PC-3 (cell line): ENCODE measurements at regions not wholly inside any gene's neighbourhood (a gene's known extent, or its start where the extent isn't known, plus 50 kb on each side); places are given as distances from the start of the nearest gene placed in this dataset.
A peak's percentile ranks its signal among the peaks of the same experiment; 100 is the strongest.
"Not testable (repeated sequence)": the region's sequence is repeated elsewhere in the genome, so short reads cannot be mapped to it uniquely, and the experiment has no call there.

ENCODE experiments used
- ATAC-seq: fragments of 200-7000 bp; cut with Tn5 transposase; 2 replicates; pipeline ENCODE4 v1.9.1; 2020; ENCODE audit warnings: mild to moderate bottlenecking, moderate library complexity
- BruUV-seq: library from RNA; stranded (reverse); fragments of 400-500 nt; replicated peaks from 2 replicates; lab custom pipeline; 2021; lab: Mats Ljungman, UMichigan
- CTCF ChIA-PET: fragments of 300-600 bp; sonication (Branson Sonifier 250); formaldehyde crosslinking; loops from one replicate; lab custom pipeline; 2022; ENCODE audit warnings: antibody characterized with exemption; lab: Charles Lee
- POLR2A ChIA-PET: fragments of 300-600 bp; sonication (Branson Sonifier 250); formaldehyde crosslinking; loops from one replicate; lab custom pipeline; 2022; ENCODE audit warnings: antibody characterized with exemption; ENCODE audit not compliant: unreplicated experiment; lab: Charles Lee
- DNase-seq: peaks from one replicate; pipeline ENCODE4 v3.0.0-alpha.2; 2015
- H2AFZ ChIP-seq: fragments of 300-600 bp; sonication (generic); 2 replicates; pipeline ENCODE4 v1.6.0; 2016; ENCODE audit warnings: antibody characterized with exemption, low read length
- H3F3A ChIP-seq: fragments of 300-600 bp; sonication (generic); one replicate; pipeline ENCODE4 v1.6.0; 2017; ENCODE audit warnings: antibody characterized with exemption, low read length, control low read depth, mild to moderate bottlenecking; ENCODE audit not compliant: unreplicated experiment
- H3K27ac ChIP-seq: fragments of 300-600 bp; sonication (generic); 2 replicates; pipeline ENCODE4 v1.5.1; 2016; ENCODE audit warnings: mild to moderate bottlenecking, low read length
- H3K27me3 ChIP-seq: fragments of 300-600 bp; sonication (generic); 2 replicates; pipeline ENCODE4 v1.6.1; 2016; ENCODE audit warnings: low read length, mixed read lengths
- H3K36me3 ChIP-seq: fragments of 300-600 bp; sonication (generic); 2 replicates; pipeline ENCODE4 v1.6.1; 2016; ENCODE audit warnings: low read depth, mixed run types, low read length, mixed read lengths
- H3K4me1 ChIP-seq: fragments of 300-600 bp; sonication (generic); 2 replicates; pipeline ENCODE4 v1.5.1; 2016; ENCODE audit warnings: low read length; ENCODE audit not compliant: insufficient read depth
- H3K4me2 ChIP-seq: fragments of 300-600 bp; sonication (generic); 2 replicates; pipeline ENCODE4 v1.6.0; 2016; ENCODE audit warnings: low read length
- H3K4me3 ChIP-seq: fragments of 300-600 bp; sonication (generic); 2 replicates; pipeline ENCODE4 v1.5.1; 2016; ENCODE audit warnings: mild to moderate bottlenecking, low read length, mixed read lengths
- H3K79me2 ChIP-seq: fragments of 300-600 bp; sonication (generic); 2 replicates; pipeline ENCODE4 v1.6.1; 2017; ENCODE audit warnings: low read length, mixed read lengths
- H3K9ac ChIP-seq: fragments of 300-600 bp; sonication (generic); 2 replicates; pipeline ENCODE4 v1.6.0; 2016; ENCODE audit warnings: mild to moderate bottlenecking, low read length
- H3K9me2 ChIP-seq: fragments of 300-600 bp; sonication (generic); replicated peaks from 2 replicates; pipeline ENCODE4 v1.6.1; 2016; ENCODE audit warnings: mixed run types, low read length, mixed read lengths
- H3K9me3 ChIP-seq: fragments of 300-600 bp; sonication (generic); 2 replicates; pipeline ENCODE4 v1.6.1; 2016; ENCODE audit warnings: low read length, mixed read lengths
- H4K20me1 ChIP-seq: fragments of 300-600 bp; sonication (generic); 2 replicates; pipeline ENCODE4 v1.6.1; 2016; ENCODE audit warnings: low read length, mixed read lengths
- EZH2 ChIP-seq: fragments of 300-600 bp; sonication (generic); IDR thresholded peaks from one replicate; pipeline ENCODE4 v1.6.1; 2017; ENCODE audit warnings: antibody characterized with exemption, mild to moderate bottlenecking, low read length; ENCODE audit not compliant: unreplicated experiment
- EZH2phosphoT487 ChIP-seq: fragments of 300-600 bp; sonication (generic); IDR thresholded peaks from 2 replicates; pipeline ENCODE4 v1.6.1; 2018; ENCODE audit warnings: mild to moderate bottlenecking, antibody characterized with exemption, low read length, borderline replicate concordance
- intact Hi-C: fragments of 100-400 bp; cut with micrococcal nuclease; formaldehyde crosslinking; loops from 2 replicates; pipeline ENCODE4 v1.9.0; 2023
- TF ChIP-seq, protein P1 (sequence below): fragments of 300-600 bp; sonication (generic); conservative IDR thresholded peaks from 2 replicates; pipeline ENCODE4 v1.5.1; 2017; ENCODE audit warnings: antibody characterized with exemption, low read depth, mild to moderate bottlenecking, low read length

- Histone ChIP-seq H4K20me1 (no peaks in the 10 kb centered on the region), H3K27ac (no peak overlapping the region), H3F3A (no peaks in the 10 kb centered on the region), H3K4me3 (no peak overlapping the region), H3K27me3 (no peaks in the 10 kb centered on the region), H3K9me2 (no peaks in the 10 kb centered on the region), H3K79me2 (no peaks in the 10 kb centered on the region), H3K4me1 (0 out of 2 replicates have a peak, but pooled peaks cover 6% of the 10 kb centered on the region), H3K9me3 (no peaks in the 10 kb centered on the region), H2AFZ (no peak overlapping the region), H3K36me3 (no peaks in the 10 kb centered on the region), H3K4me2 (no peak overlapping the region), H3K9ac (no peak overlapping the region)
- no peak for TF ChIP-seq EZH2
- no peak for TF ChIP-seq EZH2phosphoT487
- intact Hi-C loops: no loop called here
- no peak for ATAC-seq
- no peak for DNase-seq
- ChIA-PET CTCF (no interaction called here), POLR2A (no interaction called here)
- BruUV-seq: no TSS peak
Measured at GRCh38 chr7:131154380-131154779, 173.3 kb upstream of the MKLN1 start.

DNA sequence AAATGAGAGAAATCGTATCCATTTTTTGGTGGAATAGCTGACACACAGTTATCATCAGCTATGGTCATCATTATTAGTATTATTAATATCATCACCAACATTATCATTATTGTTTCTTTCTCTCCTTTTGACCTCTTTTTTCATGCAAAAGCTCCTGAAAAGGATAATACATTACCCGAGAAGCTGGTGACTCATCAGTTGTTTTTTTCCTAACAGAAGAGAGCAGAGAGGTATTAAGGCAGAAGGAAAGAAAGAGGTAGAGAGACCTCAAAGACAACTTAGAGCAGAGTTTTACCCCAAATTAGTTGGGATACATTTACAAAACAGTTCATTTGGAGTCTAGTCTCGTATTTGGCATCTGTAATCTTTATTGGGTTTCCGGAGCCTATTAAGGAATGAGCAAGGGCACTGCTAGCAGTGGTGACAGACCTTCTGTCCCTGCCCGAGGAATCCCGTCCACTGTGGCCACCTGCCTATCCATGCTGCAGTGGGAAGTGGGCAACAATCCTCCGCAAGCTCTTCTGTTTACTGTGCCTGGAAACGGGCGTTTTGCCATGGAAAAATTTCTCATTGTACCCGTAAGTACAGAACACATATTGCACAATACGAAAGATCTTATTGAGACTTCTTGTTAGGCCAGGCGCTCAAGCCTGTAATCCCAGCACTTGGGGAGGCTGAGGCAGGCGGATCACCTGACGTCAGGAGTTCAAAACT is 170.0 kb upstream of the MKLN1 start:
- H4K20me1 ChIP-seq: no peaks in the 10 kb centered on the region
- H3K27me3 ChIP-seq: no peaks in the 10 kb centered on the region
- ATAC-seq (peak; percentile 45; the same call in 1 of the 2 replicates), DNase-seq (no peak)
- ChIA-PET CTCF (no interaction called here), POLR2A (no interaction called here)
- H3K79me2 ChIP-seq: no peaks in the 10 kb centered on the region
- no TSS peak for BruUV-seq
- H3K9me3 ChIP-seq: no peaks in the 10 kb centered on the region
- no peaks in the 10 kb centered on the region for H3F3A ChIP-seq
- H2AFZ ChIP-seq: 0 out of 2 replicates have a peak overlapping the region, but pooled peaks have one; percentile 6
- H3K27ac ChIP-seq: no peak overlapping the region
- H3K9me2 ChIP-seq: no peaks in the 10 kb centered on the region
- H3K4me3 ChIP-seq: no peak overlapping the region
- peaks cover 13% of the 10 kb centered on the region for H3K4me1 ChIP-seq
- TF ChIP-seq EZH2phosphoT487 (no peak), EZH2 (no peak)
- TF ChIP-seq, protein P1, sequence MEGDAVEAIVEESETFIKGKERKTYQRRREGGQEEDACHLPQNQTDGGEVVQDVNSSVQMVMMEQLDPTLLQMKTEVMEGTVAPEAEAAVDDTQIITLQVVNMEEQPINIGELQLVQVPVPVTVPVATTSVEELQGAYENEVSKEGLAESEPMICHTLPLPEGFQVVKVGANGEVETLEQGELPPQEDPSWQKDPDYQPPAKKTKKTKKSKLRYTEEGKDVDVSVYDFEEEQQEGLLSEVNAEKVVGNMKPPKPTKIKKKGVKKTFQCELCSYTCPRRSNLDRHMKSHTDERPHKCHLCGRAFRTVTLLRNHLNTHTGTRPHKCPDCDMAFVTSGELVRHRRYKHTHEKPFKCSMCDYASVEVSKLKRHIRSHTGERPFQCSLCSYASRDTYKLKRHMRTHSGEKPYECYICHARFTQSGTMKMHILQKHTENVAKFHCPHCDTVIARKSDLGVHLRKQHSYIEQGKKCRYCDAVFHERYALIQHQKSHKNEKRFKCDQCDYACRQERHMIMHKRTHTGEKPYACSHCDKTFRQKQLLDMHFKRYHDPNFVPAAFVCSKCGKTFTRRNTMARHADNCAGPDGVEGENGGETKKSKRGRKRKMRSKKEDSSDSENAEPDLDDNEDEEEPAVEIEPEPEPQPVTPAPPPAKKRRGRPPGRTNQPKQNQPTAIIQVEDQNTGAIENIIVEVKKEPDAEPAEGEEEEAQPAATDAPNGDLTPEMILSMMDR: no peak
- intact Hi-C loops: no loop called here
- no peak overlapping the region for H3K4me2 ChIP-seq
- no peak overlapping the region for H3K9ac ChIP-seq
- no peaks in the 10 kb centered on the region for H3K36me3 ChIP-seq

GRCh38 chr7:131158244-131158636 is 169.4 kb upstream of the MKLN1 start:
- H2AFZ ChIP-seq: not testable (repeated sequence)

More at GRCh38 chr7:131158244-131158636, 169.4 kb upstream of the MKLN1 start:
- H3K79me2 ChIP-seq, H3K9me3 ChIP-seq, H4K20me1 ChIP-seq, H3K27ac ChIP-seq, BruUV-seq, H3K36me3 ChIP-seq, H3F3A ChIP-seq, POLR2A ChIA-PET, H3K4me3 ChIP-seq, intact Hi-C loops, H3K27me3 ChIP-seq, H3K9ac ChIP-seq, H3K9me2 ChIP-seq, DNase-seq, ATAC-seq, CTCF ChIA-PET, H3K4me2 ChIP-seq: not testable (repeated sequence)
- H3K4me1 ChIP-seq: peaks cover 19% of the 10 kb centered on the region
